Naive thymus-derived CD8-positive, alpha-beta T cell (primary cell): ENCODE measurements at regions not wholly inside any gene's neighbourhood (a gene's known extent, or its start where the extent isn't known, plus 50 kb on each side); places are given as distances from the start of the nearest gene placed in this dataset.

Source experiments
- ATAC-seq, 2 donors: fragments of 150-1000 bp; cut with Tn5 transposase in 1 of 2; sonication (Bioruptor Pico), chemical (Tn5 transposase) in 1 of 2; 1 replicate in 1 of 2; 2 replicates in 1 of 2; pipeline ENCODE4 v1.10.0; 2021; ENCODE audit warnings: mild to moderate bottlenecking in 2 of 2, moderate library complexity in 2 of 2
- POLR2A ChIA-PET: fragments of 350-600 bp; sonication (Branson Sonifier 250); formaldehyde crosslinking; loops from one replicate; lab custom pipeline; 2021; ENCODE audit warnings: antibody characterized with exemption; lab: Charles Lee
- DNase-seq, 10 donors: peaks; one replicate each; pipeline versions ENCODE4 v3.0.0 to v3.0.0-alpha.2; 2020 to 2022
- H3K27ac Mint-ChIP-seq, 10 donors: one replicate each; pipeline ENCODE4 v1.8.0; 2020 to 2022; ENCODE audit warnings: mild to moderate bottlenecking in 10 of 10, mixed read lengths in 10 of 10, moderate library complexity in 4 of 10, inconsistent platforms in 1 of 10
- H3K27me3 Mint-ChIP-seq, 5 donors: one replicate each; pipeline ENCODE4 v1.8.0; 2021 to 2022; ENCODE audit warnings: mixed read lengths in 5 of 5
- H3K36me3 Mint-ChIP-seq, 3 donors: one replicate each; pipeline ENCODE4 v1.8.0; 2020 to 2022; ENCODE audit warnings: mixed read lengths in 3 of 3, mild to moderate bottlenecking in 2 of 3, inconsistent platforms in 1 of 3
- H3K4me1 Mint-ChIP-seq, 4 donors: one replicate each; pipeline ENCODE4 v1.8.0; 2021 to 2022; ENCODE audit warnings: mixed read lengths in 4 of 4
- H3K4me3 Mint-ChIP-seq, 10 donors: one replicate each; pipeline ENCODE4 v1.8.0; 2020 to 2022; ENCODE audit warnings: mild to moderate bottlenecking in 10 of 10, mixed read lengths in 10 of 10, moderate library complexity in 6 of 10, inconsistent platforms in 1 of 10
- H3K9me3 Mint-ChIP-seq, 9 donors: one replicate each; pipeline ENCODE4 v1.8.0; 2020 to 2022; ENCODE audit warnings: mixed read lengths in 9 of 9, mild to moderate bottlenecking in 3 of 9, inconsistent platforms in 1 of 9, moderate library complexity in 1 of 9

DNA sequence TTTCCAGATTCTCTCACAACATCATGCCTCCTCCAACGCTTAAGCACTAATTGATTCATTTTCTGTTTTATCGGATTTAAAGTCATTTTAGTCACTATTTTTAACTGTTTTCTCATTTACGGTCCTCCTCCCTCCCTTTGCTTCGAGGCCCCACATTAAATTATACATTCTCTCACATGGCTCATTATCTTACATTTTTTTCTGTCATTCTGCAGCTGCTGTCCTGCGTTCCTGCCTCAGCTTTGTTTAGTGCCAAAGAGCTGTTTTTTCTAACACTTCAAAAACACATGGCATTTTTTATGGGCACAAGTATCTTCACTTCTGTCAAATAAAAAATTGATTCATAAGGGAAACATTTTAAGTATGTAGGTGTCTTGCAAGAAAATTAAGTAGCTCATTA is 130.1 kb upstream of the FST start:
- peaks cover 3 to 11% (median 7%) of the 10 kb centered on the region in 5 donors for H3K27me3 Mint-ChIP-seq
- ATAC-seq (no peak), DNase-seq (no peak)
- H3K27ac Mint-ChIP-seq = no peak overlapping the region
- H3K9me3 Mint-ChIP-seq = peaks cover 0 to 10% (median 2%) of the 10 kb centered on the region in 9 donors
- H3K4me3 Mint-ChIP-seq = no peak overlapping the region
- H3K4me1 Mint-ChIP-seq = no peaks in the 10 kb centered on the region
- POLR2A ChIA-PET = no interaction called here
- H3K36me3 Mint-ChIP-seq = no peaks in the 10 kb centered on the region

DNA sequence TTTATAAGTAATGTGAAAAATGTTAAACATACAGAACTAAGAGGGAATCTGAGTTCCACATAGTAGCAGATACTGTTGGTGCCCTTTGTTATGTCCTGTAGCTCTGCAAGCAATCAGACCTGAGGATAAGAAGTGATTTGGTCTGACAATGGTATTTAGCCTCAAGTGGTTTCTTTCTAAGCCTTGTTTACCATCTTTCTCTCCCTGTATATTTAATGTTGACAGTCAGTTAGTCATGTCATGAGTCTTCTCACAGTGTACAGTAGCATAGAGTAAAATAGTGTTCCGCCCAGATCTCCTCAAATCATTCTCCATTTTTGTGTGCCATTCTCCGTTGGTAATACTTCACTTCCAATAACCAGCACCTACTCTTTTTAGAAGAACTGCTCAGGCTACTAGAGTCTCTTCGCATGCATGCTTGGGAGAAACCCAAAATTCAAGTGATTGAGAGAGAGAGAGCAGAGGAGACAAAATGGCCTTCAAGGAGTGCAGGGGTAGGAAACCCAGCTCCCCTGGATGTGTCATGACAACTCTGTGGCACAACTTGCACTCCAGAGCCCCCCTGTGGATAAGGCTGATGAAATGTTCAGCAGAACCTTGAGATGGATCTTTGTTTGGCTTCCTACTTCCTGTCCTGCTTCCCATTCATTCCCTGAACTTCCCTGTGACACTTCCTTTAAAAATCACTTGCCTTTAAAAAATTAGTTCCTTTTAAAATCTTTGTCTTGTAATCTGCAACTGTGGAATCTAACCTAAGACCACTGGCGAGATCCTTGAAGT is 129.2 kb upstream of the FST start:
- H3K4me3 Mint-ChIP-seq = no peak overlapping the region
- H3K36me3 Mint-ChIP-seq = no peaks in the 10 kb centered on the region
- peaks cover 0 to 8% (median 1%) of the 10 kb centered on the region in 9 donors for H3K9me3 Mint-ChIP-seq
- H3K27ac Mint-ChIP-seq = no peak overlapping the region
- ATAC-seq = no peak
- DNase-seq = no peak
- no peaks in the 10 kb centered on the region for H3K4me1 Mint-ChIP-seq
- peaks cover under 1 to 8% (median 5%) of the 10 kb centered on the region in 5 donors for H3K27me3 Mint-ChIP-seq
- POLR2A ChIA-PET = no interaction called here

DNA sequence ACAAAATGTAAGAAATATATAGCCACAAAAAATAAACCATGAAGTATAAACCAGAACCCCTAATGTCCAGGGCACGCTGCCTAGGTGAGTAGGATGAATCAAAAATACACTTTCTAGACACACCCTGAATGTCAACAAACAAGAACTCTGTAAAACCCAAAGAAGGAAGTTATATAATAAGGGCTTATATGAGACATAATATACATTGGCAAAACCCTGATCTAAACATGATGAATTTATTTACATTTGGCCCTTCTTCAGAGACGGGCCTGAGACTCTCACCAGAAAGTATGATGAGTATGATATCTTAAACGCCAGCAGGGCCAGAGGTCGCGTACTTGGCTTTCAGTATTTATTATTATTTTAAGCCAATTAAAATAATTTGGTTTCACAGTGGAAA is 125.1 kb upstream of the FST start:
- Mint-ChIP-seq H3K27me3 (peaks cover 0 to 15% (median 6%) of the 10 kb centered on the region in 5 donors), H3K9me3 (peaks cover 0 to 8% (median 0%) of the 10 kb centered on the region in 9 donors), H3K36me3 (no peaks in the 10 kb centered on the region), H3K4me1 (no peaks in the 10 kb centered on the region), H3K4me3 (no peak overlapping the region), H3K27ac (no peak overlapping the region)
- POLR2A ChIA-PET = no interaction called here
- ATAC-seq (no peak), DNase-seq (no peak)

DNA sequence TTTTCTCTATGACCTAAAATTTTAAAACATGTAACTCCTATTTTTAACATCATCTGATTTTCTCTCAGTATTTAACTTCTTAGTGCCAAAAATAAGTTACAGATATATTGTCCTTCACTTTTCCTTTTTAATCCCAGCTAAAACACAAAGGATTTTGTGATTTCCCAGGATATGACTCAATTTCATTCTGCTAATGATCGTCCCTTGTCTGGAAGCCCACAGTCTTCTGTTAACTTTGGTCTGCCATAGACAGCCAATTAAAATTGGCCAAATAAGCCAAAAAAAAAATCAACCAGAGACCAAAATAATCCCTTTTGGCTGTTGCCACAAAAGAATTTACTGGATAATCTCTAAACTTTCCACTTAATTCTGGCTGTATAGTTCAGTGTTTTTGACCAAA is 124.5 kb upstream of the FST start:
- H3K9me3 Mint-ChIP-seq = peaks cover 0 to 8% (median 0%) of the 10 kb centered on the region in 9 donors
- POLR2A ChIA-PET = no interaction called here
- no peaks in the 10 kb centered on the region for H3K36me3 Mint-ChIP-seq
- ATAC-seq (no peak), DNase-seq (no peak)
- no peak overlapping the region for H3K4me3 Mint-ChIP-seq
- no peak overlapping the region for H3K27ac Mint-ChIP-seq
- H3K27me3 Mint-ChIP-seq = peaks cover 0 to 15% (median 6%) of the 10 kb centered on the region in 5 donors
- H3K4me1 Mint-ChIP-seq = no peaks in the 10 kb centered on the region

DNA sequence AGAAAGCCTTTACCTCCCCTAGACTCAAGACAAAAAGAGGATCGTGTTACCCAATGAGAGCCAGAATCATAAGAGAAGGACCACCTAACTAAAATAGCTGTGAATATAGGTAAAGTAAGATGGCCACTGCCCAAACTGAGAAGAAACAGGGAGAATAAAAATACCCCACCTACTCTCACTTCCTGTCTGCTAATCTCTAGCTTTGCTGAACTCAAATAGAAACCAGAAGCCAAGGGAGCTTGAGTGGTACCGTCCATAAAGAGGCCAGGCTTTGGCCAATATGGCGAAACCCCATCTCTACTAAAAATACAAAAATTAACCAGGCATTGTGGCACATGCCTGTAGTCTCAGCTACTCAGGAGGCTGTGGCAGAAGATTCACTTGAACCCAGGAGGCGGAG is 123.0 kb upstream of the FST start:
- Mint-ChIP-seq H3K9me3 (peaks cover 0 to 7% (median 0%) of the 10 kb centered on the region in 9 donors), H3K4me3 (no peak overlapping the region), H3K27me3 (peaks cover 0 to 15% (median 6%) of the 10 kb centered on the region in 5 donors), H3K27ac (no peak overlapping the region), H3K36me3 (no peaks in the 10 kb centered on the region), H3K4me1 (no peaks in the 10 kb centered on the region)
- DNase-seq (no peak), ATAC-seq (no peak)
- POLR2A ChIA-PET = no interaction called here

DNA sequence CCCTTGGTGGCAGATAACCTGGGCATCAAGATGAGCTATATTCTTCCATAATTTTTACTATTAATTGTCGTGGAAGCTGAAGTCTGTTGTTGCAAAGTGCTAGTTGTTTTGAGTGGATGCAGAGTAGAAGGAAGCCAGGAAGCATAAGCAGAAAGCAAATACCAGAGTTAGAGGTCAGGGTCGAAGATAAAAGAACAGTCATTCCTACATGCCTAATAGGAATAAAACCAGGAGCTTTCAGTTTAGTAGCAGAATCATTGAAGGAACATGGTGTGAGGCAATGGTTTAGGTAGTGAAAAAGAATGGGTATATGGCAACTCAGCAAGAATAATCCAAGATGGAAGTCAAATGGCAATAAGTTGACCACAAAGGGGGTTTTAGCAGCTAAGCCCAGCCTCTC is 121.6 kb upstream of the FST start:
- H3K36me3 Mint-ChIP-seq = no peaks in the 10 kb centered on the region
- H3K4me3 Mint-ChIP-seq = no peak overlapping the region
- H3K4me1 Mint-ChIP-seq = no peaks in the 10 kb centered on the region
- DNase-seq (no peak), ATAC-seq (no peak)
- H3K27me3 Mint-ChIP-seq = peaks cover 0 to 15% (median 6%) of the 10 kb centered on the region in 5 donors
- peaks cover 0 to 4% (median 0%) of the 10 kb centered on the region in 9 donors for H3K9me3 Mint-ChIP-seq
- no peak overlapping the region for H3K27ac Mint-ChIP-seq
- POLR2A ChIA-PET = no interaction called here

DNA sequence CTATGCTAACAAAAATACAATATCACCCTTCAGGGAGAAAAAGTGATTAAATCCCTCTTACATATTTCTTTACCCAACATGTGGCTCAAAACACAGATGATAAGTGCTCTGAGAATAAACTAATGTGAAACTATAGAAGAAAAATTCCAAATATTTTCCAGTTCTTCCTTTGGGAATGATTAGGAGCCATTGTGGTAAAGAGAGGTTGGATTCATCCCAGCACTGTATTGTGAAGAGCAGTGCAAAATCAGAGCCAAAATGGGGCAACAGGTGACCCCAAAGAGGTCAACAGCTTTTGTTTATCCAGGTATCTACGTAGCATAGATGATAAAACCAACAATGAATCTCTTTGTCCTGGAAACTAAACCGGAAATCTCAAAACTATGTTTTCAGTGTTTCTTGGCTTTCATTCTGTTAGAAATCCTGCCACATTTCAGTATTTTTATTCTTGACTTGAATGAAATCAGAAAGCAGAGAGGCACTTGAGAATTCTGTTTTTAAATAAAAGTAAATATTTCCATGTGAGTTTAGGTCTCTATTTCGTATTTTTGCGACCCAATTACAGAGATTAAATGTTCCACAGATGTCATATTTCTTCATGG is 120.4 kb upstream of the FST start:
- no peaks in the 10 kb centered on the region for H3K4me1 Mint-ChIP-seq
- H3K27me3 Mint-ChIP-seq = peaks cover 0 to 15% (median 6%) of the 10 kb centered on the region in 5 donors
- no peak overlapping the region for H3K4me3 Mint-ChIP-seq
- H3K9me3 Mint-ChIP-seq = peaks cover 0 to 4% (median 0%) of the 10 kb centered on the region in 9 donors
- no peak for DNase-seq
- POLR2A ChIA-PET = no interaction called here
- ATAC-seq = no peak
- no peaks in the 10 kb centered on the region for H3K36me3 Mint-ChIP-seq
- H3K27ac Mint-ChIP-seq = no peak overlapping the region

DNA sequence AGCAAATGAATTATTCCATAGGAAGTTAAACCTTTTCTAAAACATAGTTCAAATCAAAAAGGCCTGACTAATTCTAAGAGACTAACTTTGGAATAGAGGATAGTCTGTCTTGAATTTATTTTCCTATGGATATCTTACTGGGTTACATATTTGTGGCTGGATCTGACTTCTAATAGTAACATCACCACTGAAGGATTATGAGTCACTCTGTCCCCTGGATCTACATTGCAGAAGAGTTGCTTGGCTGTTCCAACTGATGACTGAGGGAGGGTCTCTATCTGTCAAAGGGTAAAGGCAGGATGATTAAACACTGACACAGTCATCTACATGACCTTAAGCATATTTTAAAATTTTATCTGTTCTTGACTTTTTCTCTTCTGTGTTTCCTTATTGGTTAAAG is 119.6 kb upstream of the FST start:
- no peaks in the 10 kb centered on the region for H3K36me3 Mint-ChIP-seq
- POLR2A ChIA-PET = no interaction called here

DNA sequence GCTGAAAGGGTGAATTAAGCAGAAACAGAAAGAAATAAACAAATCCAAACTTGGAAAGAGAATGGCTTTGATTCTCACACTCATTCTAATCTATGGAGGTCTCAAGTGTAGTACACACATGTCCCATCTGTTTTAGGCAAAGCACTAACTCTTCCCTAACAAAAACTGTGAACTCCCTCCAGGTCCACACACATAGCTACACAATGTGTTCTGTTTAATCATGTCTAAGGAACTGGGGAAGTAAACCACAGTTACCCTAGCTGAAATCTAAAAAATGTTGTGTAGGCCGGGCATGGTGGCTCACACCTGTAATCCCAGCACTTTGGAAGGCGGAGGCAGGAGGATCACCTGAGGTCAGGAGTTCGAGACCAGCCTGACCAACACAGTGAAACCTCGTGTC is 118.7 kb upstream of the FST start:
- H3K4me1 Mint-ChIP-seq = no peaks in the 10 kb centered on the region
- POLR2A ChIA-PET = no interaction called here
- H3K27me3 Mint-ChIP-seq = peaks cover 0 to 9% (median 7%) of the 10 kb centered on the region in 5 donors
- no peak overlapping the region for H3K4me3 Mint-ChIP-seq
- H3K36me3 Mint-ChIP-seq = no peaks in the 10 kb centered on the region
- DNase-seq (no peak), ATAC-seq (no peak)
- H3K9me3 Mint-ChIP-seq = no peaks in the 10 kb centered on the region
- H3K27ac Mint-ChIP-seq = peak overlapping the region in 1 of 10 donors; percentile 65

More for the DNA sequence above, 119.6 kb upstream of the FST start:
- no peaks in the 10 kb centered on the region for H3K4me1 Mint-ChIP-seq
- H3K27ac Mint-ChIP-seq = no peak overlapping the region
- H3K9me3 Mint-ChIP-seq = no peaks in the 10 kb centered on the region
- ATAC-seq (no peak), DNase-seq (no peak)
- H3K4me3 Mint-ChIP-seq = no peak overlapping the region
- H3K27me3 Mint-ChIP-seq = peaks cover 0 to 15% (median 6%) of the 10 kb centered on the region in 5 donors

DNA sequence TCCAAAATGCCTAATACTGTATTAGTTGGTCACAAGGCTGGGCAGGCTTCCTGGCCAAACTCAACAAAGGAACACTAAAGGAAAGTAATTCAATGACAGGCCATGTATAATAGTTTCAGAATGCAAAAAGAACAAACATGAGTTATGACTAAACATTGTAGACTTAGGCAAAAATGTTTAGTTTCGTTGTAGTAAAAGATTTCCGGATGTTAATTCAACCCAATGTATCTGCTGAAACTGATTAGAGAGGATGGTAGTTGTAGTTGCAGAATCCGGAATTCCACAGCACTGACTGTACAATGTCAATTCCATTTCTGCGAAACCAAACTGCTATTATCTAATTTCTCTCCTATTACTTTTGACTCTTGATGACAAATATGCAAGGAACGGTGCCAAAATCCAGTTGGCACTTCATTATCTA is 117.9 kb upstream of the FST start:
- Mint-ChIP-seq H3K9me3 (peaks cover 0 to 2% (median 0%) of the 10 kb centered on the region in 9 donors), H3K27ac (no peak overlapping the region), H3K27me3 (peaks cover 0 to 9% (median 2%) of the 10 kb centered on the region in 5 donors), H3K4me3 (no peak overlapping the region), H3K4me1 (no peaks in the 10 kb centered on the region), H3K36me3 (no peaks in the 10 kb centered on the region)
- no peak for ATAC-seq
- POLR2A ChIA-PET = no interaction called here
- DNase-seq = no peak

DNA sequence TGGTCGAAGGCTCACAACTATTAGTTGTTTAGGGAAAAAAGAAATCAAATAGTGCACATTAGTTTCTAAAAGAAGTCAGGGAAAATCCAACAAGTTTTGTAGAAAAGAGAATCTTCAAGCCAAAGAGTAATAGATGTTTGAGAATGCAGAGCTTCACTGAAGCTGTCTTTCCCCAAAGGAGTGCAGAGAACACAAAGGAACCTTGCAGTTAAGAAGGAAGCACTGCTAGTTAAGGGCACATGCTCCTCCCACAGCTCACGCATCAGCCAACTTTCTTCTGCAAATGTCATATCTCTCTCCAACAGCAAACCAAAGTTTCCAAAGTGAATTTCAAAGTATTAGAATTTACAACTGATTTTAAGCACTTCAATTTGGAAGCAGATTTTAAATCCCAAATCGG is 116.4 kb upstream of the FST start:
- POLR2A ChIA-PET = no interaction called here
- no peaks in the 10 kb centered on the region for H3K4me1 Mint-ChIP-seq
- peaks cover 0 to 2% (median 0%) of the 10 kb centered on the region in 9 donors for H3K9me3 Mint-ChIP-seq
- H3K36me3 Mint-ChIP-seq = no peaks in the 10 kb centered on the region
- DNase-seq (no peak), ATAC-seq (no peak)
- H3K27ac Mint-ChIP-seq = no peak overlapping the region
- no peak overlapping the region for H3K4me3 Mint-ChIP-seq
- H3K27me3 Mint-ChIP-seq = peaks cover 0 to 8% (median 4%) of the 10 kb centered on the region in 5 donors

DNA sequence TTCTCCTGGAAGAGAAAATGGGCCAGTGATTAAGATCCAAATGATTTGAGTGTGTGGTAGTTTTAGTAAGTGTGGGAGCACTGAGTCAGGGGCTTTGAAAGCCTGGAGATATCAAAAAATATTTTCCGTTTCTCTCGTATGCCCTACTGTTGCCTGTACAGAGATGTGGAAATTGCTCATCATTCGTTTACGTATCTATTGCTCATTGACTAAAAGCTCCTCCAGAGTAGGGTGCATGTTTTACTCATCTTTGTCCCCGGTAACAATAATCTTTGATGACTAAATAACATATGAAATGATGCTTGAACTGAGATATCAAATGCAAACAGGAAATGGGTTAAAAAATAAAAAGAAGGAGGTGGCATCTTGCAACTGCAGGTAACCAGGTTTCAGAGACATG is 114.2 kb upstream of the FST start:
- H3K36me3 Mint-ChIP-seq = no peaks in the 10 kb centered on the region
- POLR2A ChIA-PET = no interaction called here
- H3K4me3 Mint-ChIP-seq = no peak overlapping the region
- no peak overlapping the region for H3K27ac Mint-ChIP-seq
- H3K4me1 Mint-ChIP-seq = no peaks in the 10 kb centered on the region
- H3K9me3 Mint-ChIP-seq = peaks cover 0 to 10% (median 0%) of the 10 kb centered on the region in 9 donors
- DNase-seq (no peak), ATAC-seq (no peak)
- H3K27me3 Mint-ChIP-seq = peaks cover 0 to 26% (median 11%) of the 10 kb centered on the region in 5 donors

DNA sequence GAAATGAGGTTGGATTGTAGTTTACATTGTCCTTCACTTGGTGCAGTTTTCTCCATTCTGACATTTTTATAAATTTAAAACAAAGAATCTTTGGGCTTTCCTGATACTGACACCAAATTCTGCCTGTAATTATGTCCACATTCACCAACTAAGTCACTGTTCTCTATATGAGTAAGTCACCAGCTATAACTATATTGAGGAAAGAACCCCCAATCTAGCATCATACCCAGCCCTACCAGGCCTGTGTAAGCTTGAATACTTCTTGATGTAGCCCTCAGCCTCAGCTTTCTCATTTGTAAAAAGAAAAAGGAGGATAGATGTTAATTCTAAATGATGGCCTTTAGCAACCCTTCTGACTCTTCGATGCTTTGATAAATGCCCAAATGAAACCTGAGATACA is 112.7 kb upstream of the FST start:
- Mint-ChIP-seq H3K27ac (no peak overlapping the region), H3K4me3 (no peak overlapping the region), H3K9me3 (peaks cover 0 to 10% (median 0%) of the 10 kb centered on the region in 9 donors), H3K36me3 (no peaks in the 10 kb centered on the region), H3K4me1 (no peaks in the 10 kb centered on the region), H3K27me3 (peaks cover 0 to 26% (median 8%) of the 10 kb centered on the region in 5 donors)
- no peak for ATAC-seq
- no peak for DNase-seq
- POLR2A ChIA-PET = no interaction called here
